SU-DHL-6 (cell line): ENCODE measurements at regions not wholly inside any gene's neighbourhood (a gene's known extent, or its start where the extent isn't known, plus 50 kb on each side); places are given as distances from the start of the nearest gene placed in this dataset.

Experiments used
- H2AFZ ChIP-seq: fragments of 200-600 bp; sonication (generic); 2 replicates; pipeline ENCODE4 v1.6.1; 2014; ENCODE audit warnings: low read depth, mild to moderate bottlenecking, moderate library complexity, mixed read lengths, antibody characterized with exemption, low read length; ENCODE audit not compliant: severe bottlenecking
- H3F3A ChIP-seq: fragments of 200-600 bp; shearing (Covaris generic); 2 replicates; pipeline ENCODE4 v1.6.0; 2016; ENCODE audit warnings: antibody characterized with exemption, mild to moderate bottlenecking; ENCODE audit not compliant: insufficient read depth
- H3K27ac ChIP-seq: fragments of 200-600 bp; sonication (generic); 2 replicates; pipeline ENCODE4 v1.5.1; 2016; ENCODE audit warnings: low read depth, mild to moderate bottlenecking, low read length, moderate library complexity, mixed read lengths
- H3K27me3 ChIP-seq: fragments of 200-600 bp; sonication (generic), shearing (Covaris generic); 2 replicates; pipeline ENCODE4 v1.6.0; 2014; ENCODE audit warnings: mild to moderate bottlenecking, low read length
- H3K36me3 ChIP-seq: fragments of 200-600 bp; sonication (generic); 2 replicates; pipeline ENCODE4 v1.6.1; 2014; ENCODE audit warnings: mild to moderate bottlenecking, low read length, mixed read lengths
- H3K4me2 ChIP-seq: fragments of 300-600, 200-600 bp; shearing (Covaris generic), sonication (generic); 2 replicates; pipeline ENCODE4 v1.6.0; 2014; ENCODE audit warnings: low read length, low read depth, mild to moderate bottlenecking; ENCODE audit not compliant: poor library complexity, severe bottlenecking
- H3K4me3 ChIP-seq: fragments of 200-600 bp; sonication (generic); 2 replicates; pipeline ENCODE4 v1.5.1; 2014; ENCODE audit warnings: antibody characterized with exemption, low read length, mild to moderate bottlenecking, mixed read lengths; ENCODE audit not compliant: insufficient read depth, poor library complexity, severe bottlenecking
- H3K79me2 ChIP-seq: fragments of 200-600 bp; sonication (generic); 2 replicates; pipeline ENCODE4 v1.6.1; 2014; ENCODE audit warnings: mild to moderate bottlenecking, low read length, moderate library complexity; ENCODE audit not compliant: insufficient read depth
- H3K9ac ChIP-seq: fragments of 200-600 bp; sonication (generic); 2 replicates; pipeline ENCODE4 v1.7.0; 2014; ENCODE audit warnings: mild to moderate bottlenecking, low read length
- H3K9me2 ChIP-seq: fragments of 200-600 bp; sonication (generic); replicated peaks from 2 replicates; pipeline ENCODE4 v1.6.1; 2014; ENCODE audit warnings: low read length; ENCODE audit not compliant: insufficient read depth
- H3K9me3 ChIP-seq: fragments of 200-600 bp; sonication (generic); 2 replicates; pipeline ENCODE4 v1.6.1; 2014; ENCODE audit warnings: low read length, mixed read lengths; ENCODE audit not compliant: insufficient read depth
- H4K20me1 ChIP-seq: fragments of 200-600 bp; sonication (generic); 2 replicates; pipeline ENCODE4 v1.6.1; 2014; ENCODE audit warnings: low read depth, mild to moderate bottlenecking, antibody characterized with exemption, low read length, moderate library complexity, mixed read lengths
- EZH2phosphoT487 ChIP-seq: fragments of 200-600 bp; sonication (generic), shearing (Covaris generic); conservative IDR thresholded peaks from 2 replicates; pipeline ENCODE4 v1.6.1; 2018; ENCODE audit warnings: mild to moderate bottlenecking, antibody characterized with exemption, low read length, moderate library complexity, mixed read lengths
- TF ChIP-seq, protein P1 (sequence below): fragments of 200-600 bp; sonication (generic); IDR thresholded peaks from one replicate; pipeline ENCODE4 v1.5.1; 2017; ENCODE audit warnings: antibody characterized with exemption, mild to moderate bottlenecking, low read length, moderate library complexity; ENCODE audit not compliant: insufficient read depth, poor library complexity, severe bottlenecking

- H3K9ac ChIP-seq, result no peak overlapping the region
- H3K4me2 ChIP-seq, result no peak overlapping the region
- H3K27me3 ChIP-seq, result 0 out of 2 replicates have a peak, but pooled peaks cover 3% of the 10 kb centered on the region
- H3K27ac ChIP-seq, result no peak overlapping the region
- TF ChIP-seq, protein P1, sequence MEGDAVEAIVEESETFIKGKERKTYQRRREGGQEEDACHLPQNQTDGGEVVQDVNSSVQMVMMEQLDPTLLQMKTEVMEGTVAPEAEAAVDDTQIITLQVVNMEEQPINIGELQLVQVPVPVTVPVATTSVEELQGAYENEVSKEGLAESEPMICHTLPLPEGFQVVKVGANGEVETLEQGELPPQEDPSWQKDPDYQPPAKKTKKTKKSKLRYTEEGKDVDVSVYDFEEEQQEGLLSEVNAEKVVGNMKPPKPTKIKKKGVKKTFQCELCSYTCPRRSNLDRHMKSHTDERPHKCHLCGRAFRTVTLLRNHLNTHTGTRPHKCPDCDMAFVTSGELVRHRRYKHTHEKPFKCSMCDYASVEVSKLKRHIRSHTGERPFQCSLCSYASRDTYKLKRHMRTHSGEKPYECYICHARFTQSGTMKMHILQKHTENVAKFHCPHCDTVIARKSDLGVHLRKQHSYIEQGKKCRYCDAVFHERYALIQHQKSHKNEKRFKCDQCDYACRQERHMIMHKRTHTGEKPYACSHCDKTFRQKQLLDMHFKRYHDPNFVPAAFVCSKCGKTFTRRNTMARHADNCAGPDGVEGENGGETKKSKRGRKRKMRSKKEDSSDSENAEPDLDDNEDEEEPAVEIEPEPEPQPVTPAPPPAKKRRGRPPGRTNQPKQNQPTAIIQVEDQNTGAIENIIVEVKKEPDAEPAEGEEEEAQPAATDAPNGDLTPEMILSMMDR, result no peak
- no peak for TF ChIP-seq EZH2phosphoT487
- H3K9me3 ChIP-seq, result no peaks in the 10 kb centered on the region
- H3K4me3 ChIP-seq, result no peak overlapping the region
- H3K9me2 ChIP-seq, result no peaks in the 10 kb centered on the region
- no peak overlapping the region for H2AFZ ChIP-seq
- no peaks in the 10 kb centered on the region for H3K36me3 ChIP-seq
- H3K79me2 ChIP-seq, result no peaks in the 10 kb centered on the region
- H3F3A ChIP-seq, result no peaks in the 10 kb centered on the region
- no peaks in the 10 kb centered on the region for H4K20me1 ChIP-seq
These were observed 356.0 kb downstream of the HDGFL1 start for GRCh38 chr6:22925304-22925835.

DNA sequence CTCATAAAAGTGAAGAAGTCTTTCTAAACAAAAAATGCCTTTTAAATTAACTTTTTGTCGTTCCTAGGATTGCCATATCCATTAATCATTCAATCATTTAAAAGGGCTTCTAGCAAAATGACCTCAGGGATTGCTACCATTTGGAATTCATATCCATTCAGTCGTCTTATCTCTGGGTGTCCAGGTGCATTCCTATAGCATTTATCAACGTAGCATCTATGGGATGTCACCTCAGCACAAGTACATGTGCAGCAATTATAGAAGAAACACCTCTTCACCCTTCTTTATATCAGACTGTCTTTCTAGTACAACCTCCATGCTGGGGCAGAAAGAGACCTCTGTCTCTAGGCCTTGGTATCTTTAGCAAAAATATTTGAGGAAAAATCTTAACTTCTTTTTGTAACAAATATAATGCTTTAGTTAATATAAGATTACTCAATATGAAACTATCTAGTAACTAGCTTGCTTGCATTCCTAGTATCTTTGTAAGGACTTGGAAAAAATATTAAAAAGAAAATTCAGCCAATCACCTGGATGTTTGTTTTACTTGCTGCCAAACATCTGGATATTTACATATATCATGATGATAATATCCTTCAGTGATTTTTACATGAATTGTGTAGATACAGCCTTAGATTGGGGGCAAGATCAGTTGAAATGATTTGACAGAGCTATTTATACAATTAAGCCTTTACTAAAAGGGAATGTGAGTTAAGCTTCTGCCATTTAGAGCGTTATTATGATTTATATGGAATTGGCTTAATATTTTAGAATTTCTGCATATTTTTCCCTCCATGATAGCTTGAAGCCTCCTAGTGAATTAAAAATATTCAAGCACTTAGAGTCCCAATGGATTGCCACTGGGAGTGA lies 356.8 kb downstream of the HDGFL1 start:
- H3K9me2 ChIP-seq, result no peaks in the 10 kb centered on the region
- H3K9ac ChIP-seq, result no peak overlapping the region
- no peaks in the 10 kb centered on the region for H3K36me3 ChIP-seq
- H3K79me2 ChIP-seq, result no peaks in the 10 kb centered on the region
- H3K9me3 ChIP-seq, result no peaks in the 10 kb centered on the region
- H3K27ac ChIP-seq, result no peak overlapping the region
- TF ChIP-seq, protein P1, result no peak
- no peak for TF ChIP-seq EZH2phosphoT487
- 0 out of 2 replicates have a peak, but pooled peaks cover 3% of the 10 kb centered on the region for H3K27me3 ChIP-seq
- no peak overlapping the region for H2AFZ ChIP-seq
- H3F3A ChIP-seq, result no peaks in the 10 kb centered on the region
- H3K4me3 ChIP-seq, result no peak overlapping the region
- H4K20me1 ChIP-seq, result no peaks in the 10 kb centered on the region
- no peak overlapping the region for H3K4me2 ChIP-seq

DNA sequence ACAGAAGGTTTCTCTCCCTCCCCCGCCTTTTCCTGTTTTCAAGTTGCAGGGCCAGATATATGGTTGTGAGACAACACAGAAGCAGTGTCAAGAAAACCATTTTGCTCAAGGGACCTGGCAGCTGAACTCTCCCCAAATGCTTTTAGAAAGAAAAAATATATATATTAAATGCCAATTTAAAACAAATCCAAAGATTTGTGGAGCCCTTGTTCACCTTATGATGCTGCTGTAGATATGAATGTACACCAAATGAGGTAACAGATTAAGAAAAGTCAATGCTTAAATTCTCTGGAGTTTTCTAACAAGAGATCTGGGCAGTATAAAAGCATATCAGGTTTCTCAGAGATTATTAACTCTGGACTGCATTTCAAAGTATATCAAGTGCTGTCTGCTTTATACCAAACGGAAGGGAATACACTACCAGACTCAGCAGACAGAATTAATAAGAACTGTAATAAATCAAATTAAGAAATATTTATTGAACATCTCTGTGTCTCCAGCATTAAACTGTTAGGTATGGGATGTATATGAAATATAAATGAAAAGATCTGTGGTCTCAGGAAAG lies 357.5 kb downstream of the HDGFL1 start:
- Histone ChIP-seq H4K20me1 (no peaks in the 10 kb centered on the region), H3K9me2 (no peaks in the 10 kb centered on the region), H3K9me3 (no peaks in the 10 kb centered on the region), H3K27me3 (0 out of 2 replicates have a peak, but pooled peaks cover 3% of the 10 kb centered on the region), H3F3A (no peaks in the 10 kb centered on the region), H3K27ac (no peak overlapping the region), H3K9ac (no peak overlapping the region), H3K79me2 (no peaks in the 10 kb centered on the region), H3K36me3 (no peaks in the 10 kb centered on the region), H2AFZ (no peak overlapping the region), H3K4me3 (no peak overlapping the region), H3K4me2 (no peak overlapping the region)
- TF ChIP-seq, protein P1, result no peak
- no peak for TF ChIP-seq EZH2phosphoT487
